HEK293 (cell line): ENCODE measurements at regions not wholly inside any gene's neighbourhood (a gene's known extent, or its start where the extent isn't known, plus 50 kb on each side); places are given as distances from the start of the nearest gene placed in this dataset.

Experiments used
- SP2 ChIP-seq: fragments of 450-650 bp; formaldehyde crosslinking; IDR thresholded peaks from 2 replicates; pipeline ENCODE4 v1.5.1; 2016; ENCODE audit warnings: missing biosample characterization, missing genetic modification characterization
- SP7 ChIP-seq: fragments of 450-650 bp; formaldehyde crosslinking; IDR thresholded peaks from 2 replicates; pipeline ENCODE4 v1.5.1; 2016; ENCODE audit warnings: missing biosample characterization, missing genetic modification characterization
- ZBTB21 ChIP-seq: fragments of 450-650 bp; formaldehyde crosslinking; IDR thresholded peaks from 2 replicates; pipeline ENCODE4 v1.5.1; 2017; ENCODE audit warnings: missing biosample characterization, missing genetic modification characterization
- ZBTB48 ChIP-seq: fragments of 450-650 bp; formaldehyde crosslinking; IDR thresholded peaks from 2 replicates; pipeline ENCODE4 v1.5.1; 2016; ENCODE audit warnings: missing biosample characterization, missing genetic modification characterization
- ZNF391 ChIP-seq: fragments of 450-650 bp; formaldehyde crosslinking; IDR thresholded peaks from 2 replicates; pipeline ENCODE4 v1.5.1; 2016; ENCODE audit warnings: low read depth, missing biosample characterization, missing genetic modification characterization, borderline replicate concordance
- ZNF776 ChIP-seq: fragments of 450-650 bp; formaldehyde crosslinking; IDR thresholded peaks from 2 replicates; pipeline ENCODE4 v1.5.0; 2017; ENCODE audit warnings: missing biosample characterization, missing genetic modification characterization, borderline replicate concordance
- TF ChIP-seq, protein P1 (sequence below): fragments of 450-650 bp; formaldehyde crosslinking; IDR thresholded peaks from 2 replicates; pipeline ENCODE4 v1.5.1; 2016; ENCODE audit warnings: missing biosample characterization, missing genetic modification characterization
- TF ChIP-seq, protein P2 (sequence below): fragments of 450-650 bp; IDR thresholded peaks from 2 replicates; pipeline ENCODE4 v1.5.1; 2018; ENCODE audit warnings: missing biosample characterization, missing genetic modification characterization
- TF ChIP-seq, protein P3 (sequence below): sonication (generic); formaldehyde crosslinking; IDR thresholded peaks from 2 replicates; pipeline ENCODE4 v1.8.1; 2022; ENCODE audit warnings: mild to moderate bottlenecking, moderate library complexity, missing genetic modification reagents
- TF ChIP-seq, protein P4 (sequence below): fragments of 450-650 bp; formaldehyde crosslinking; IDR thresholded peaks from 2 replicates; pipeline ENCODE4 v1.5.1; 2016; ENCODE audit warnings: missing biosample characterization, missing genetic modification characterization, low read depth

DNA sequence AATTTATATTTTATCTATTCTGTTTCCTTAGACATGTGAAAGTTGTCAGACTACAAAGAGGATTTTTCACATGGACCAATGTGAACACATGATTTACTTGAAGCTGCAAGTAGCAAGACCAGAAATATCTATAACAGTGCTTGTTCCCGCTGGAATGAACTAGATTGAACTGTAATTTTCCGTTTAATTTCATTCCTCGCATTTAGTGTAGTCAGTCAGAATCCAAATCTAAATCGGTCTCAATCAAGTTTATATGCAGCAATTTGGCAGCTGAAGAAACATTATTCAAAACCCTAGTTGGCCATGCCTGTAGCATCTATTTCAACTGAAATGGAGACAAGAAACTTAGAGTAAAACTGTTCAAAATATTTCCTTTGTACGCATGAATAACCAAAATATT lies 570.7 kb upstream of the SLITRK5 start:
- TF ChIP-seq, protein P1, sequence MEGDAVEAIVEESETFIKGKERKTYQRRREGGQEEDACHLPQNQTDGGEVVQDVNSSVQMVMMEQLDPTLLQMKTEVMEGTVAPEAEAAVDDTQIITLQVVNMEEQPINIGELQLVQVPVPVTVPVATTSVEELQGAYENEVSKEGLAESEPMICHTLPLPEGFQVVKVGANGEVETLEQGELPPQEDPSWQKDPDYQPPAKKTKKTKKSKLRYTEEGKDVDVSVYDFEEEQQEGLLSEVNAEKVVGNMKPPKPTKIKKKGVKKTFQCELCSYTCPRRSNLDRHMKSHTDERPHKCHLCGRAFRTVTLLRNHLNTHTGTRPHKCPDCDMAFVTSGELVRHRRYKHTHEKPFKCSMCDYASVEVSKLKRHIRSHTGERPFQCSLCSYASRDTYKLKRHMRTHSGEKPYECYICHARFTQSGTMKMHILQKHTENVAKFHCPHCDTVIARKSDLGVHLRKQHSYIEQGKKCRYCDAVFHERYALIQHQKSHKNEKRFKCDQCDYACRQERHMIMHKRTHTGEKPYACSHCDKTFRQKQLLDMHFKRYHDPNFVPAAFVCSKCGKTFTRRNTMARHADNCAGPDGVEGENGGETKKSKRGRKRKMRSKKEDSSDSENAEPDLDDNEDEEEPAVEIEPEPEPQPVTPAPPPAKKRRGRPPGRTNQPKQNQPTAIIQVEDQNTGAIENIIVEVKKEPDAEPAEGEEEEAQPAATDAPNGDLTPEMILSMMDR = no peak
- TF ChIP-seq, protein P2, sequence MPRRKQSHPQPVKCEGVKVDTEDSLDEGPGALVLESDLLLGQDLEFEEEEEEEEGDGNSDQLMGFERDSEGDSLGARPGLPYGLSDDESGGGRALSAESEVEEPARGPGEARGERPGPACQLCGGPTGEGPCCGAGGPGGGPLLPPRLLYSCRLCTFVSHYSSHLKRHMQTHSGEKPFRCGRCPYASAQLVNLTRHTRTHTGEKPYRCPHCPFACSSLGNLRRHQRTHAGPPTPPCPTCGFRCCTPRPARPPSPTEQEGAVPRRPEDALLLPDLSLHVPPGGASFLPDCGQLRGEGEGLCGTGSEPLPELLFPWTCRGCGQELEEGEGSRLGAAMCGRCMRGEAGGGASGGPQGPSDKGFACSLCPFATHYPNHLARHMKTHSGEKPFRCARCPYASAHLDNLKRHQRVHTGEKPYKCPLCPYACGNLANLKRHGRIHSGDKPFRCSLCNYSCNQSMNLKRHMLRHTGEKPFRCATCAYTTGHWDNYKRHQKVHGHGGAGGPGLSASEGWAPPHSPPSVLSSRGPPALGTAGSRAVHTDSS (tag by site-specific recombination) = no peak
- TF ChIP-seq SP2 = no peak
- TF ChIP-seq, protein P3, sequence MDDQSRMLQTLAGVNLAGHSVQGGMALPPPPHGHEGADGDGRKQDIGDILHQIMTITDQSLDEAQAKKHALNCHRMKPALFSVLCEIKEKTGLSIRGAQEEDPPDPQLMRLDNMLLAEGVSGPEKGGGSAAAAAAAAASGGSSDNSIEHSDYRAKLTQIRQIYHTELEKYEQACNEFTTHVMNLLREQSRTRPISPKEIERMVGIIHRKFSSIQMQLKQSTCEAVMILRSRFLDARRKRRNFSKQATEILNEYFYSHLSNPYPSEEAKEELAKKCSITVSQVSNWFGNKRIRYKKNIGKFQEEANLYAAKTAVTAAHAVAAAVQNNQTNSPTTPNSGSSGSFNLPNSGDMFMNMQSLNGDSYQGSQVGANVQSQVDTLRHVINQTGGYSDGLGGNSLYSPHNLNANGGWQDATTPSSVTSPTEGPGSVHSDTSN (CRISPR knock-in tag) = no peak
- TF ChIP-seq ZBTB21 (tag by site-specific recombination) = no peak
- no peak for TF ChIP-seq SP7 (tag by site-specific recombination)
- TF ChIP-seq ZBTB48 (tag by site-specific recombination) = no peak
- TF ChIP-seq, protein P4, sequence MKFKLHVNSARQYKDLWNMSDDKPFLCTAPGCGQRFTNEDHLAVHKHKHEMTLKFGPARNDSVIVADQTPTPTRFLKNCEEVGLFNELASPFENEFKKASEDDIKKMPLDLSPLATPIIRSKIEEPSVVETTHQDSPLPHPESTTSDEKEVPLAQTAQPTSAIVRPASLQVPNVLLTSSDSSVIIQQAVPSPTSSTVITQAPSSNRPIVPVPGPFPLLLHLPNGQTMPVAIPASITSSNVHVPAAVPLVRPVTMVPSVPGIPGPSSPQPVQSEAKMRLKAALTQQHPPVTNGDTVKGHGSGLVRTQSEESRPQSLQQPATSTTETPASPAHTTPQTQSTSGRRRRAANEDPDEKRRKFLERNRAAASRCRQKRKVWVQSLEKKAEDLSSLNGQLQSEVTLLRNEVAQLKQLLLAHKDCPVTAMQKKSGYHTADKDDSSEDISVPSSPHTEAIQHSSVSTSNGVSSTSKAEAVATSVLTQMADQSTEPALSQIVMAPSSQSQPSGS (tag by site-specific recombination) = no peak
- no peak for TF ChIP-seq ZNF776 (tag by site-specific recombination)
- no peak for TF ChIP-seq ZNF391 (tag by site-specific recombination)
